ENCODE measurements at regions not wholly inside any gene's neighbourhood (a gene's known extent, or its start where the extent isn't known, plus 50 kb on each side); places are given as distances from the start of the nearest gene placed in this dataset.
"Not testable (repeated sequence)": the region's sequence is repeated elsewhere in the genome, so short reads cannot be mapped to it uniquely, and the experiment has no call there.

- in situ Hi-C loops (cut with HindIII; ENCODE audit: low pct_unique_long_range_greater_than_20kb, low sequenced_read_pairs); DNase-seq (ENCODE audit: low read depth in 1 of 2, low spot score in 1 of 2): not testable (repeated sequence)
These were observed 85.1 kb upstream of the MAP4 start for GRCh38 chr3:48101301-48101650.

GRCh38 chr3:48092270-48092669, 76.1 kb upstream of the MAP4 start:
- no peak for TF ChIP-seq JUND (IDR thresholded peaks at IDR 0.05; ENCODE audit: low read depth)
- in situ Hi-C loops (cut with HindIII; ENCODE audit: low pct_unique_long_range_greater_than_20kb, low sequenced_read_pairs): no loop called here
- DNase-seq (ENCODE audit: low read depth in 1 of 2, low spot score in 1 of 2): no peak

- DNase-seq (ENCODE audit: low read depth in 1 of 2, low spot score in 1 of 2): no peak
- in situ Hi-C loops (cut with HindIII; ENCODE audit: low pct_unique_long_range_greater_than_20kb, low sequenced_read_pairs): no loop called here
- no peak for TF ChIP-seq JUND (IDR thresholded peaks at IDR 0.05; ENCODE audit: low read depth)
These were observed 74.1 kb upstream of the MAP4 start for GRCh38 chr3:48090166-48090939.

GRCh38 chr3:48088749-48089466, 72.7 kb upstream of the MAP4 start:
- in situ Hi-C loops (cut with HindIII; ENCODE audit: low pct_unique_long_range_greater_than_20kb, low sequenced_read_pairs): no loop called here
- no peak for TF ChIP-seq JUND (IDR thresholded peaks at IDR 0.05; ENCODE audit: low read depth)
- peak; percentile 76 to 96 for DNase-seq (ENCODE audit: low read depth in 1 of 2, low spot score in 1 of 2)

GRCh38 chr3:48088056-48088748, 72.0 kb upstream of the MAP4 start:
- TF ChIP-seq JUND (IDR thresholded peaks at IDR 0.05; ENCODE audit: low read depth): no peak
- in situ Hi-C loops (cut with HindIII; ENCODE audit: low pct_unique_long_range_greater_than_20kb, low sequenced_read_pairs): no loop called here
- DNase-seq (ENCODE audit: low read depth in 1 of 2, low spot score in 1 of 2): peak in 1 of 2 experiments; percentile 26

- no peak for TF ChIP-seq JUND (IDR thresholded peaks at IDR 0.05; ENCODE audit: low read depth)
- in situ Hi-C loops (cut with HindIII; ENCODE audit: low pct_unique_long_range_greater_than_20kb, low sequenced_read_pairs): no loop called here
- DNase-seq (ENCODE audit: low read depth in 1 of 2, low spot score in 1 of 2): peak in 1 of 2 experiments; percentile 7
These were observed 70.5 kb upstream of the MAP4 start for GRCh38 chr3:48086705-48087104.

- TF ChIP-seq JUND (IDR thresholded peaks at IDR 0.05; ENCODE audit: low read depth): no peak
- no peak for DNase-seq (ENCODE audit: low read depth in 1 of 2, low spot score in 1 of 2)
- in situ Hi-C loops (cut with HindIII; ENCODE audit: low pct_unique_long_range_greater_than_20kb, low sequenced_read_pairs): no loop called here
These were observed 68.7 kb upstream of the MAP4 start for GRCh38 chr3:48084929-48085328.

- in situ Hi-C loops (cut with HindIII; ENCODE audit: low pct_unique_long_range_greater_than_20kb, low sequenced_read_pairs): no loop called here
- TF ChIP-seq JUND (IDR thresholded peaks at IDR 0.05; ENCODE audit: low read depth): no peak
- DNase-seq (ENCODE audit: low read depth in 1 of 2, low spot score in 1 of 2): no peak
These were observed 68.0 kb upstream of the MAP4 start for GRCh38 chr3:48084170-48084569.

GRCh38 chr3:48082580-48083184, 66.5 kb upstream of the MAP4 start:
- no peak for TF ChIP-seq JUND (IDR thresholded peaks at IDR 0.05; ENCODE audit: low read depth)
- in situ Hi-C loops (cut with HindIII; ENCODE audit: low pct_unique_long_range_greater_than_20kb, low sequenced_read_pairs): no loop called here
- no peak for DNase-seq (ENCODE audit: low read depth in 1 of 2, low spot score in 1 of 2)

- no peak for TF ChIP-seq JUND (IDR thresholded peaks at IDR 0.05; ENCODE audit: low read depth)
- DNase-seq (ENCODE audit: low read depth in 1 of 2, low spot score in 1 of 2): no peak
- in situ Hi-C loops (cut with HindIII; ENCODE audit: low pct_unique_long_range_greater_than_20kb, low sequenced_read_pairs): no loop called here
These were observed 61.6 kb upstream of the MAP4 start for GRCh38 chr3:48077815-48078214.

GRCh38 chr3:48070030-48070429, 53.8 kb upstream of the MAP4 start:
- in situ Hi-C loops (cut with HindIII; ENCODE audit: low pct_unique_long_range_greater_than_20kb, low sequenced_read_pairs): no loop called here
- no peak for TF ChIP-seq JUND (IDR thresholded peaks at IDR 0.05; ENCODE audit: low read depth)
- no peak for DNase-seq (ENCODE audit: low read depth in 1 of 2, low spot score in 1 of 2)

- in situ Hi-C loops (cut with HindIII; ENCODE audit: low pct_unique_long_range_greater_than_20kb, low sequenced_read_pairs): no loop called here
- no peak for TF ChIP-seq JUND (IDR thresholded peaks at IDR 0.05; ENCODE audit: low read depth)
- DNase-seq (ENCODE audit: low read depth in 1 of 2, low spot score in 1 of 2): no peak
These were observed 53.1 kb upstream of the MAP4 start for GRCh38 chr3:48069339-48069738.

- no peak for TF ChIP-seq JUND (IDR thresholded peaks at IDR 0.05; ENCODE audit: low read depth)
- in situ Hi-C loops (cut with HindIII; ENCODE audit: low pct_unique_long_range_greater_than_20kb, low sequenced_read_pairs): no loop called here
- no peak for DNase-seq (ENCODE audit: low read depth in 1 of 2, low spot score in 1 of 2)
These were observed 52.7 kb upstream of the MAP4 start for GRCh38 chr3:48068886-48069285.

GRCh38 chr3:48068320-48068719, 52.1 kb upstream of the MAP4 start:
- in situ Hi-C loops (cut with HindIII; ENCODE audit: low pct_unique_long_range_greater_than_20kb, low sequenced_read_pairs): not testable (repeated sequence)

More at GRCh38 chr3:48068320-48068719, 52.1 kb upstream of the MAP4 start:
- DNase-seq (ENCODE audit: low read depth in 1 of 2, low spot score in 1 of 2): not testable (repeated sequence)
